ENCODE measurements at regions not wholly inside any gene's neighbourhood (a gene's known extent, or its start where the extent isn't known, plus 50 kb on each side); places are given as distances from the start of the nearest gene placed in this dataset.

GRCh38 chr5:128764601-128765310 lies 200.5 kb upstream of the SLC27A6 start:
- no peaks in the 10 kb centered on the region for H3K9me3 ChIP-seq (ENCODE audit: control insufficient read depth, low read depth, low read length)
- H3K27me3 ChIP-seq (ENCODE audit: control insufficient read depth, insufficient read depth, low read length) = no peaks in the 10 kb centered on the region
- H3K27ac ChIP-seq (ENCODE audit: low read length) = no peak overlapping the region
- no peak for DNase-seq
- WGBS (ENCODE audit: insufficient coverage, low lambda C conversion rate) = no CpG with 5 or more reads among the region's 4 CpGs
- H3K36me3 ChIP-seq (ENCODE audit: control insufficient read depth, insufficient read depth, low read length) = no peaks in the 10 kb centered on the region
- no peak overlapping the region for H3K4me3 ChIP-seq (ENCODE audit: low read length)
- H3K4me1 ChIP-seq (ENCODE audit: control insufficient read depth, insufficient read depth, low read length) = no peaks in the 10 kb centered on the region

DNA sequence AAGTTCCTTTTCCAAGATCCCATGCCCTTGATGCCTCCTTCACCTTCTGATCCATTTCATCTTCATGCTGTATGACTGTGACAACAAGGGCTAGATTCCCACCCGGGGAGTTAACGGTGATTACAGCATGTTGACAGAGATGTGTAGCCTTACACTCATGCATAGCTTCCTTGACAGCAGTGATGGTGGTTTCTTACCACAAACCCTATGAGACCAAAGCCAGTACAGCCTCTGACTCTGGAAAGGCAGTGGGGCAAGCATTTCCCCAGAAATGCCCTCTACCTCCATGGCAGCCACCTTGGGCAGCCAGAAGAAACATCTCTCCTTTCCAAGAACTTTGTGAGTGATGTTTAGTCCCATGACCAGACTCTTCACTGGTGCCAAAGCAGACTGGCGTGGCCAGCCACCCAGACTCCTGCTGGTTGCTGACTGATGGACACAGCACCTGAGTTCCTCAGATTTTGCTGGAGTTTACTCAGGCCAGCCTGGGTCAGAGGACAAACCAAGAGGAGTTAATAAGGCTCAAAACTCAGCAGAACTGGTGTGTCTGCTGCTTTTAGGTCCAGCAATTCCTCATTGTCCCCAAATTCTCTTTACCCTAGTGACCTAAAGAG lies 199.7 kb upstream of the SLC27A6 start:
- DNase-seq = no peak
- H3K27me3 ChIP-seq (ENCODE audit: control insufficient read depth, insufficient read depth, low read length) = no peaks in the 10 kb centered on the region
- no peak overlapping the region for H3K27ac ChIP-seq (ENCODE audit: low read length)
- H3K9me3 ChIP-seq (ENCODE audit: control insufficient read depth, low read depth, low read length) = no peaks in the 10 kb centered on the region
- H3K36me3 ChIP-seq (ENCODE audit: control insufficient read depth, insufficient read depth, low read length) = no peaks in the 10 kb centered on the region
- H3K4me1 ChIP-seq (ENCODE audit: control insufficient read depth, insufficient read depth, low read length) = no peaks in the 10 kb centered on the region
- H3K4me3 ChIP-seq (ENCODE audit: low read length) = no peak overlapping the region
- WGBS (ENCODE audit: insufficient coverage, low lambda C conversion rate) = no CpG with 5 or more reads among the region's 3 CpGs

DNA sequence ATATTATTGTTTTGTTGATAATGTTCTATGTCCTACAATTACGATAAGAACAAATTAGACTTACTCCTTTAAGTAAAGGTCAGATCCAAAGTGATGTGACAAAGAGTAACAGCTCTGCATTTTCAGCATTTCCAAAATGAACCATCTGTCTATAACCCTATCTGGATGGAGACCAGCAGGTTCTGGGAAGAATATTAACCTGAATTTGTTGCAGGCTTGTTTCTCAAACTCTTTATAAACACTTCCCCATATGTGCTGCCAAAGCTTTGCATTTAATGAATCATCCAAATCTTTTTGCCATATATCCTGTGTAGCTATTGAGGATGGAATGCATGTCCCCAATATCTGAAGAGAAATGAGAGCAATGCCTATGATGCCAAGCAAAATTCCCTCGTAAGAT lies 198.9 kb upstream of the SLC27A6 start:
- Histone ChIP-seq H3K36me3 (ENCODE audit: control insufficient read depth, insufficient read depth, low read length) (no peaks in the 10 kb centered on the region), H3K9me3 (ENCODE audit: control insufficient read depth, low read depth, low read length) (no peaks in the 10 kb centered on the region), H3K27ac (ENCODE audit: low read length) (no peak overlapping the region), H3K27me3 (ENCODE audit: control insufficient read depth, insufficient read depth, low read length) (no peaks in the 10 kb centered on the region), H3K4me3 (ENCODE audit: low read length) (no peak overlapping the region), H3K4me1 (ENCODE audit: control insufficient read depth, insufficient read depth, low read length) (no peaks in the 10 kb centered on the region)
- WGBS (ENCODE audit: insufficient coverage, low lambda C conversion rate) = 100% methylated on average over 1 of the region's 2 CpGs
- no peak for DNase-seq

- no peaks in the 10 kb centered on the region for H3K4me1 ChIP-seq (ENCODE audit: control insufficient read depth, insufficient read depth, low read length)
- no peak overlapping the region for H3K4me3 ChIP-seq (ENCODE audit: low read length)
- no peaks in the 10 kb centered on the region for H3K9me3 ChIP-seq (ENCODE audit: control insufficient read depth, low read depth, low read length)
- DNase-seq = no peak
- WGBS (ENCODE audit: insufficient coverage, low lambda C conversion rate) = 80% methylated on average over 1 of the region's 2 CpGs
- H3K27me3 ChIP-seq (ENCODE audit: control insufficient read depth, insufficient read depth, low read length) = no peaks in the 10 kb centered on the region
- H3K36me3 ChIP-seq (ENCODE audit: control insufficient read depth, insufficient read depth, low read length) = no peaks in the 10 kb centered on the region
- no peak overlapping the region for H3K27ac ChIP-seq (ENCODE audit: low read length)
Measured at GRCh38 chr5:128770907-128771306, 194.4 kb upstream of the SLC27A6 start.

GRCh38 chr5:128772356-128772755 lies 192.9 kb upstream of the SLC27A6 start:
- no peak overlapping the region for H3K27ac ChIP-seq (ENCODE audit: low read length)
- WGBS (ENCODE audit: insufficient coverage, low lambda C conversion rate) = no CpG with 5 or more reads among the region's 3 CpGs
- H3K27me3 ChIP-seq (ENCODE audit: control insufficient read depth, insufficient read depth, low read length) = no peaks in the 10 kb centered on the region
- no peaks in the 10 kb centered on the region for H3K9me3 ChIP-seq (ENCODE audit: control insufficient read depth, low read depth, low read length)
- no peaks in the 10 kb centered on the region for H3K36me3 ChIP-seq (ENCODE audit: control insufficient read depth, insufficient read depth, low read length)
- no peak for DNase-seq
- H3K4me1 ChIP-seq (ENCODE audit: control insufficient read depth, insufficient read depth, low read length) = no peaks in the 10 kb centered on the region
- no peak overlapping the region for H3K4me3 ChIP-seq (ENCODE audit: low read length)

DNA sequence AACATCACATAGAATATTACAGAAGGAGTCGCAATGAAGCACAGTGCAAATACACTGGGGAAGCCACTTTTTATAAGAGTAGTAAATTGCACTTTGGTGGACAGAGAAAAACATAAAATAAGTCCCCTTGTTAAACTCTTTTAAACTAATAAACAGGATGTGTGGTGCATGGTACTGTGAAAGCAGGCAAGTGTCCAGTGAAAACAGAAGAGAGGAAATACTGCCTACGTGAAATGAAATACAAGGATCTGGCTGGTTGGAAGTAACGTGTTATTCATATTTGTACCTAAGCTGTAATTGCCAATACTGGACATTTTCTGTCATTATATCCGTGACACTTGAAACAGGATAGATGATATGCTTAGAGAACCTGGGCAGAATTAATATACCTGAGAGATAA lies 191.9 kb upstream of the SLC27A6 start:
- no peak for DNase-seq
- WGBS (ENCODE audit: insufficient coverage, low lambda C conversion rate) = 100% methylated on average over 1 of the region's 4 CpGs
- Histone ChIP-seq H3K27ac (ENCODE audit: low read length) (no peak overlapping the region), H3K27me3 (ENCODE audit: control insufficient read depth, insufficient read depth, low read length) (no peaks in the 10 kb centered on the region), H3K36me3 (ENCODE audit: control insufficient read depth, insufficient read depth, low read length) (no peaks in the 10 kb centered on the region), H3K4me3 (ENCODE audit: low read length) (no peak overlapping the region), H3K4me1 (ENCODE audit: control insufficient read depth, insufficient read depth, low read length) (no peaks in the 10 kb centered on the region), H3K9me3 (ENCODE audit: control insufficient read depth, low read depth, low read length) (no peaks in the 10 kb centered on the region)

DNA sequence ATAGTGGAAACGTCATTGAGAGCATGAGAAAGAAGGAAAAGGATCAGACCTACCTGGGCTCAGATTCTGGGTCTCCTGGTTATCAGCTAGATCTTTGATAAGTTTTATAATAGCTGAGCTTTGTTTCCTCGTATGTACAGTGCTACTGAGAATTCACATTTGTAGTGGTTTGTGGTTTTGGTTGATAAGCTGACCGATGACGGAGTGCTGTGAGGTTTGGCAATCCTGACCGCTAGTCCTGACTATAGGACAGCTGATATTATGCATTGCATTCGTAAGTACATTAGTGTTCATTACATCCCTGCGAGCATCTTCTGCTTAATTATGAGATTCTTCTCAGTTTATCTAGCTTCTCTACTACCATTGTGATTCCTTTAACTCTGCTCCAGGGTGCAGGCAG lies 190.7 kb upstream of the SLC27A6 start:
- no peaks in the 10 kb centered on the region for H3K9me3 ChIP-seq (ENCODE audit: control insufficient read depth, low read depth, low read length)
- no peak for DNase-seq
- H3K36me3 ChIP-seq (ENCODE audit: control insufficient read depth, insufficient read depth, low read length) = no peaks in the 10 kb centered on the region
- no peaks in the 10 kb centered on the region for H3K4me1 ChIP-seq (ENCODE audit: control insufficient read depth, insufficient read depth, low read length)
- no peak overlapping the region for H3K27ac ChIP-seq (ENCODE audit: low read length)
- H3K27me3 ChIP-seq (ENCODE audit: control insufficient read depth, insufficient read depth, low read length) = no peaks in the 10 kb centered on the region
- no peak overlapping the region for H3K4me3 ChIP-seq (ENCODE audit: low read length)
- WGBS (ENCODE audit: insufficient coverage, low lambda C conversion rate) = 60% methylated on average over 2 of the region's 7 CpGs

GRCh38 chr5:128775558-128775957 lies 189.7 kb upstream of the SLC27A6 start:
- H3K4me1 ChIP-seq (ENCODE audit: control insufficient read depth, insufficient read depth, low read length) = no peaks in the 10 kb centered on the region
- no peaks in the 10 kb centered on the region for H3K9me3 ChIP-seq (ENCODE audit: control insufficient read depth, low read depth, low read length)
- WGBS (ENCODE audit: insufficient coverage, low lambda C conversion rate) = 93% methylated on average over 2 of the region's 3 CpGs
- H3K27me3 ChIP-seq (ENCODE audit: control insufficient read depth, insufficient read depth, low read length) = no peaks in the 10 kb centered on the region
- DNase-seq = no peak
- no peaks in the 10 kb centered on the region for H3K36me3 ChIP-seq (ENCODE audit: control insufficient read depth, insufficient read depth, low read length)
- H3K4me3 ChIP-seq (ENCODE audit: low read length) = no peak overlapping the region
- H3K27ac ChIP-seq (ENCODE audit: low read length) = no peak overlapping the region

DNA sequence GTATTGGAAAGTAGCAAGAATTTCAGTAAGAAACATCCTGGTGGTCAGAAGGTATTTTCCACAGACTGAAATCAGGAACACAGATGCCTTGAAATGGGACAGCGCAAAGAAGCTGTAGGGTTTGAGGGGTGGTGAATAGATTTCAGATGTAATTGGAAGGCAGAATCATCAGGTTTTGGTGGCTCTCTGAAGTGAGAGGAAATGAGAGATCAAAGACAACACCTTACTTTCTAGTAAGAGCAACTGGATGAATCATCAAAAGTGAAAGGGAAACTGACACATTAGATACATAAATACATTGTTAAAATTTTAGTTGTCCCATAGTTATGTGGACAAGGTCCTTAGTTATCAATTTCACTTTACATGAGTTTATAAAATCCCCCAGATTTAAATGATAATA lies 188.2 kb upstream of the SLC27A6 start:
- no peak overlapping the region for H3K4me3 ChIP-seq (ENCODE audit: low read length)
- H3K27me3 ChIP-seq (ENCODE audit: control insufficient read depth, insufficient read depth, low read length) = no peaks in the 10 kb centered on the region
- 86% methylated on average over 1 of the region's 1 CpG for WGBS (ENCODE audit: insufficient coverage, low lambda C conversion rate)
- H3K4me1 ChIP-seq (ENCODE audit: control insufficient read depth, insufficient read depth, low read length) = no peaks in the 10 kb centered on the region
- DNase-seq = no peak
- no peaks in the 10 kb centered on the region for H3K9me3 ChIP-seq (ENCODE audit: control insufficient read depth, low read depth, low read length)
- no peak overlapping the region for H3K27ac ChIP-seq (ENCODE audit: low read length)
- H3K36me3 ChIP-seq (ENCODE audit: control insufficient read depth, insufficient read depth, low read length) = no peaks in the 10 kb centered on the region

- H3K36me3 ChIP-seq (ENCODE audit: control insufficient read depth, insufficient read depth, low read length) = no peaks in the 10 kb centered on the region
- H3K27me3 ChIP-seq (ENCODE audit: control insufficient read depth, insufficient read depth, low read length) = no peaks in the 10 kb centered on the region
- H3K4me1 ChIP-seq (ENCODE audit: control insufficient read depth, insufficient read depth, low read length) = no peaks in the 10 kb centered on the region
- H3K4me3 ChIP-seq (ENCODE audit: low read length) = no peak overlapping the region
- no peaks in the 10 kb centered on the region for H3K9me3 ChIP-seq (ENCODE audit: control insufficient read depth, low read depth, low read length)
- no peak for DNase-seq
- WGBS (ENCODE audit: insufficient coverage, low lambda C conversion rate) = 40% methylated on average over 1 of the region's 5 CpGs
- no peak overlapping the region for H3K27ac ChIP-seq (ENCODE audit: low read length)
Measured at GRCh38 chr5:128778474-128778873, 186.8 kb upstream of the SLC27A6 start.

DNA sequence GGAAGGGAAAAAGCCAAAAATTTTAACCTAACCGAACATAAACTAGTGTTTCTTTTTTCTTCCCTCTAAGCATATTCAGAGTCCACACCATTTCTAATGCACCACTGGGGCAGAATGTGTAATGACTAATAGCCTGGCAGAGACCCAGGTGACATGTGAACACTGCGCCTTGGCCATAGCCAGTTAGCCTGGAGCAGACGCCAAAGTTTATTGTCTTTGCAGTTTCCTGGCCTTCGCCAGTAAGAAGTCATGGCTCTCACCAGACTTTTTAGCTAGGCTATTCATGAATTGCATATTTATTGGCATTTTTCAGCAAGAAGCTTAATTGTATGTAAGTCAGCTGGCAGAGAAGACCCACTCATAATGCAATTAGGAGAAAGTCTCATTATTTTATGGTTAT lies 182.8 kb upstream of the SLC27A6 start:
- no CpG with 5 or more reads among the region's 4 CpGs for WGBS (ENCODE audit: insufficient coverage, low lambda C conversion rate)
- H3K36me3 ChIP-seq (ENCODE audit: control insufficient read depth, insufficient read depth, low read length) = no peaks in the 10 kb centered on the region

More for the DNA sequence above, 182.8 kb upstream of the SLC27A6 start:
- Histone ChIP-seq H3K27ac (ENCODE audit: low read length) (no peak overlapping the region), H3K4me1 (ENCODE audit: control insufficient read depth, insufficient read depth, low read length) (no peaks in the 10 kb centered on the region), H3K9me3 (ENCODE audit: control insufficient read depth, low read depth, low read length) (no peaks in the 10 kb centered on the region), H3K27me3 (ENCODE audit: control insufficient read depth, insufficient read depth, low read length) (no peaks in the 10 kb centered on the region), H3K4me3 (ENCODE audit: low read length) (no peak overlapping the region)
- no peak for DNase-seq

All from large intestine (tissue), 3 donors.